ENCODE measurements at regions not wholly inside any gene's neighbourhood (a gene's known extent, or its start where the extent isn't known, plus 50 kb on each side); places are given as distances from the start of the nearest gene placed in this dataset.

DNA sequence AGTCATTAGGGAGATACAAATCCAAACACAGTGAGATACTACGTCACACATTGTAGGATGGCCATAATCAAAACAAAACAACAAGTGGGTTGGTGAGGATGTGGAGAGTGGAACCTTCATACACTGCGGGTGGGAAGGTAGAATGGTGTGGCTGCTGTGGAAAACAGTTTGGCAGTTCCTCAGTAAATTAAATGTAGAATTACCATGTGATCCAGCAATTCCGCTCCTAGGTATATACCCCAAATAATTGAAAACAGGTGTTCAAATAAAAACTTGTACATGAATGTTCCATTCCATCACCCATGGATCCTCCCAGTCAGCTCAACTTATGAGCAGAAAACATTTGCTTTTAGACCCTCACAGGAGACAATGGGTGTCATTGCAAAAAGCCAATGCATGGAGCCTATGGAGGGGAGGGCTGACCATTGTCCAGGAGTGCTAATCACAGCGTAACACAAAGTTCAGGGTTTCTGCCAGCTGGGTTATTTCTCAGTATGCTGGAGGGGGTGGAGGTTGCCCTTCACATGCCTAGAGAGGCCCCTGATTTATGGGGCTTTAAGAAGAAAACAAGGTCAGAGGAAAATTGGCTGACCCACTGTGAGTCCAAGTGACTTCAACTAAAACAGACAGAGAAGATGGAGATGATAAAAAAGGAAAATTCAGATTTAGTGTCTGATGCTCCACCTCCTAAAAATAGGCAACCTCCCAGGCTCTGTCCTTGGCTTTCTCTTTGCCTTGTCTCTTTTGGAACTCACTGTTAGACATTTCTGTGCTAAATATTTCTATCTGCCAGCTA, 124.1 kb downstream of the WDR11 start:
- peaks cover 3% of the 10 kb centered on the region for H3K4me1 Mint-ChIP-seq (ENCODE audit: unreplicated experiment)
- H3K27me3 Mint-ChIP-seq (ENCODE audit: unreplicated experiment): peaks cover 40% of the 10 kb centered on the region
- peaks cover 13% of the 10 kb centered on the region for H3K9me3 Mint-ChIP-seq (ENCODE audit: unreplicated experiment)
- H3K4me3 Mint-ChIP-seq (ENCODE audit: unreplicated experiment): no peak overlapping the region
- no peak overlapping the region for H3K27ac Mint-ChIP-seq (ENCODE audit: unreplicated experiment)
- no peak for DNase-seq (ENCODE audit: extremely low spot score, unreplicated experiment)
- no peaks in the 10 kb centered on the region for H3K36me3 Mint-ChIP-seq (ENCODE audit: unreplicated experiment)
- TF ChIP-seq, protein P1, sequence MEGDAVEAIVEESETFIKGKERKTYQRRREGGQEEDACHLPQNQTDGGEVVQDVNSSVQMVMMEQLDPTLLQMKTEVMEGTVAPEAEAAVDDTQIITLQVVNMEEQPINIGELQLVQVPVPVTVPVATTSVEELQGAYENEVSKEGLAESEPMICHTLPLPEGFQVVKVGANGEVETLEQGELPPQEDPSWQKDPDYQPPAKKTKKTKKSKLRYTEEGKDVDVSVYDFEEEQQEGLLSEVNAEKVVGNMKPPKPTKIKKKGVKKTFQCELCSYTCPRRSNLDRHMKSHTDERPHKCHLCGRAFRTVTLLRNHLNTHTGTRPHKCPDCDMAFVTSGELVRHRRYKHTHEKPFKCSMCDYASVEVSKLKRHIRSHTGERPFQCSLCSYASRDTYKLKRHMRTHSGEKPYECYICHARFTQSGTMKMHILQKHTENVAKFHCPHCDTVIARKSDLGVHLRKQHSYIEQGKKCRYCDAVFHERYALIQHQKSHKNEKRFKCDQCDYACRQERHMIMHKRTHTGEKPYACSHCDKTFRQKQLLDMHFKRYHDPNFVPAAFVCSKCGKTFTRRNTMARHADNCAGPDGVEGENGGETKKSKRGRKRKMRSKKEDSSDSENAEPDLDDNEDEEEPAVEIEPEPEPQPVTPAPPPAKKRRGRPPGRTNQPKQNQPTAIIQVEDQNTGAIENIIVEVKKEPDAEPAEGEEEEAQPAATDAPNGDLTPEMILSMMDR (IDR thresholded peaks at IDR 0.05): no peak

DNA sequence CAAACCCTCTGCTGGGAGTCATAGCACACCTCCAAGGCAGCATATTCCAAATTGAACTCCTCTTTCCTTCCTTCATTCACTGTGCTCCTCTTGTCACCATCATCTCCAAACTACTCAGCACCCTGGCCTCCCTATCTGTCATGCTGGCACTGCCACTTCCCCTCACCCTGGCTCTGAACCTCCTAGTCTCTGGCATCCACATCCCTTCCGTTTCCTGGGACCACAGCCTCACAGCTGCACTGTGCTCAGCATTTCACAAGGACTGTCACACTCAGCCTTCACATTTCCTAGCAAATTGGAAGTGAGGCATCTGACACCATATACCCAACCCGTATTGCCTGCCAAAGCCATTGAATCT, 124.7 kb downstream of the WDR11 start:
- Mint-ChIP-seq H3K4me1 (ENCODE audit: unreplicated experiment) (peaks cover 3% of the 10 kb centered on the region), H3K9me3 (ENCODE audit: unreplicated experiment) (peaks cover 13% of the 10 kb centered on the region), H3K27ac (ENCODE audit: unreplicated experiment) (no peak overlapping the region), H3K36me3 (ENCODE audit: unreplicated experiment) (no peaks in the 10 kb centered on the region), H3K27me3 (ENCODE audit: unreplicated experiment) (peaks cover 39% of the 10 kb centered on the region), H3K4me3 (ENCODE audit: unreplicated experiment) (no peak overlapping the region)
- no peak for DNase-seq (ENCODE audit: extremely low spot score, unreplicated experiment)
- TF ChIP-seq, protein P1 (IDR thresholded peaks at IDR 0.05): no peak

DNA sequence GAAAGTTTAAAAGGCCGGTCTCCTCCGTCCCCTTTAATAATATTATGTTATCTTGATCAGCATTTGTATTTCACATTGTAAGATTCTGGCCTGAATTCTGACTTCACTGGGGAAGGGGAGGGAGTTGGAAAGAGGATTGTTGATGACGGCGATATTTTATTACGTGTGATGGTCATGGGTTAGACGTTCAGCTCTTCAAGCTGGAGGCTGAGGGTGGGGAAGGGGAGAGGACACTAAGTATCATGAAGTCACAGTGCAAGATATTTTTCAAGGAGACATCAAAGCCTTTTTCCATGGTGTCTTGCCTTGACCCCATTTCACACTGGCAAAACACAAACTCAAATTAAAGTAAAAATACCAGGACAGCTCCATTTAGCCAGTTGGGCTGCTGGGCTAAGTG, 126.7 kb downstream of the WDR11 start:
- H3K4me3 Mint-ChIP-seq (ENCODE audit: unreplicated experiment): no peak overlapping the region
- no peak for DNase-seq (ENCODE audit: extremely low spot score, unreplicated experiment)
- TF ChIP-seq, protein P1 (IDR thresholded peaks at IDR 0.05): no peak
- H3K4me1 Mint-ChIP-seq (ENCODE audit: unreplicated experiment): peaks cover 3% of the 10 kb centered on the region
- H3K9me3 Mint-ChIP-seq (ENCODE audit: unreplicated experiment): peaks cover 13% of the 10 kb centered on the region
- H3K27me3 Mint-ChIP-seq (ENCODE audit: unreplicated experiment): peaks cover 49% of the 10 kb centered on the region
- no peaks in the 10 kb centered on the region for H3K36me3 Mint-ChIP-seq (ENCODE audit: unreplicated experiment)
- H3K27ac Mint-ChIP-seq (ENCODE audit: unreplicated experiment): no peak overlapping the region

DNA sequence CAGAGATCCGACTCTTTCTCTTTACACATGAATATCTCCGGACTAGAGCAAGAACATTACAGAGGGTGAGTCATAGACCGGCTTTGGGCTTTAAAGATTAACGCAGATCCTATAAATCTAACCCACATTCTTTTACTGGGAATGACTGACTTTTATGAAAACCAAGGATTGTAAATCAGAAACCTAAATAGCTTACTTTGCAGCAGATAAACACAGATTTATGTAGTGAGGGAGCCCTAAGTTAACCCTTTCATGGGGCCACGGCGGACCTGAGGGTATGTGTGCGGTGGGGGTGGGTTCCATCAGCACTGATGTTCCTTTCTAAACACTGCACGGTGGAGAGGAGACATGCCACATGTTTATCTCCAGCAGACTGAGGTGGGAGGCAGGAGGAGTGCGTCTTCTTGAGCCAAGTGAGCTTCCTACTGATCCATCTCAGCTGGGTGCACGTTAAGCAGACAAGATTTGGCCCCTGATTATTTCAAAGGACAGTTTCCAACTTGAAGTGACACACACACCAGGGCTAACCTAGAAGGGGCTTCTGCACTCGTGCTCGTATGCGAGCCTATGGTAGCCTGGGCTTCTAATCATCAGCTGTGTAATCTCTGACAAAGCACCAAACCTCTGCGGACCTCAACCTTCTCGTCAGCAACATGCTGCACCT, 127.6 kb downstream of the WDR11 start:
- TF ChIP-seq, protein P1 (IDR thresholded peaks at IDR 0.05): no peak
- DNase-seq (ENCODE audit: extremely low spot score, unreplicated experiment): no peak
- Mint-ChIP-seq H3K36me3 (ENCODE audit: unreplicated experiment) (no peaks in the 10 kb centered on the region), H3K27ac (ENCODE audit: unreplicated experiment) (no peak overlapping the region), H3K4me3 (ENCODE audit: unreplicated experiment) (no peak overlapping the region), H3K4me1 (ENCODE audit: unreplicated experiment) (peaks cover 3% of the 10 kb centered on the region), H3K27me3 (ENCODE audit: unreplicated experiment) (peaks cover 49% of the 10 kb centered on the region), H3K9me3 (ENCODE audit: unreplicated experiment) (peaks cover 12% of the 10 kb centered on the region)
